ENCODE measurements at regions not wholly inside any gene's neighbourhood (a gene's known extent, or its start where the extent isn't known, plus 50 kb on each side); places are given as distances from the start of the nearest gene placed in this dataset.

DNA sequence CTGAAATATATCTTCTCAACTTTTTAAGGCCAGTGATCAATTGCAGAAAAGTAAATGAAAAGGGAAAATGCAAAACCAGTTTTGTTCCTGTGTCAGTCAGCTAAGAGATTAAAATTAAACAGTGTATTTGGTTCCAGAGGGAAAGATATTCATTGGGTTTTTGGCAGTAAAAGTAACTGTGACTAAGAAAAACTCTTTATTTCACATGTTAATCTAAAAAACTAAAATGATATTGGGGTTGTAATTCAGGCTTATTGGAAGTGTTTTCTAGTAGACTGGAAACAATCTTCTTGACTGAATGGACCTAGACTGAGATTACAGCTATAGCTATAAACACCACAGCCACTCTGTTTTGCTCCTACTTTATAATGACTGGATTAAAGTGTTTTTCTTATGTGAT is 413.9 kb downstream of the ADGRL2 start:
- H3K9me3 ChIP-seq = no peaks in the 10 kb centered on the region
- TF ChIP-seq, protein P1, sequence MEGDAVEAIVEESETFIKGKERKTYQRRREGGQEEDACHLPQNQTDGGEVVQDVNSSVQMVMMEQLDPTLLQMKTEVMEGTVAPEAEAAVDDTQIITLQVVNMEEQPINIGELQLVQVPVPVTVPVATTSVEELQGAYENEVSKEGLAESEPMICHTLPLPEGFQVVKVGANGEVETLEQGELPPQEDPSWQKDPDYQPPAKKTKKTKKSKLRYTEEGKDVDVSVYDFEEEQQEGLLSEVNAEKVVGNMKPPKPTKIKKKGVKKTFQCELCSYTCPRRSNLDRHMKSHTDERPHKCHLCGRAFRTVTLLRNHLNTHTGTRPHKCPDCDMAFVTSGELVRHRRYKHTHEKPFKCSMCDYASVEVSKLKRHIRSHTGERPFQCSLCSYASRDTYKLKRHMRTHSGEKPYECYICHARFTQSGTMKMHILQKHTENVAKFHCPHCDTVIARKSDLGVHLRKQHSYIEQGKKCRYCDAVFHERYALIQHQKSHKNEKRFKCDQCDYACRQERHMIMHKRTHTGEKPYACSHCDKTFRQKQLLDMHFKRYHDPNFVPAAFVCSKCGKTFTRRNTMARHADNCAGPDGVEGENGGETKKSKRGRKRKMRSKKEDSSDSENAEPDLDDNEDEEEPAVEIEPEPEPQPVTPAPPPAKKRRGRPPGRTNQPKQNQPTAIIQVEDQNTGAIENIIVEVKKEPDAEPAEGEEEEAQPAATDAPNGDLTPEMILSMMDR (IDR thresholded peaks at IDR 0.05) = no peak
- H3K27me3 ChIP-seq = no peaks in the 10 kb centered on the region
- H3K27ac ChIP-seq = no peak overlapping the region
- intact Hi-C loops (cut with DNase I) = no loop called here
- DNase-seq = no peak
- no peak for ATAC-seq
- no peaks in the 10 kb centered on the region for H3K4me1 ChIP-seq
- H3K4me3 ChIP-seq = no peak overlapping the region
- H3K36me3 ChIP-seq = no peaks in the 10 kb centered on the region

DNA sequence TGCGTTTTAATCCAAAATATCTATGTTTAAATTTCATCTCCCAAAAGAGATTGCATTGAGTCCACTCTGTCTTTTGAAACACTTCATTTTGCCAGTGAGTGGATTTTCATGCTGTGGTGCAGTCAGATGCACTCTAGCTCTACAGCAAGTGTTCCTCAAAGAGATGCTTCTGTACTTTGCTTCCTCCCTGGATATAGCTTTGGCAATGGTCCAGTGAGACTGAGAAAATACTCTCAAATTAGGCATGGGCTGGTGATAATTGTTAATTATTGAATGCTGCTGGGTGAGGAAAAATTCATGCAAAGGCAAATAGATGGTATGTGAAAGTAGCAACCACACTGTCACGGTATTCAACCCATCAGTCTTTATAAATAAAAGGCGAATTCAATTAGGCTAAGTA is 396.9 kb downstream of the ADGRL2 start:
- no peaks in the 10 kb centered on the region for H3K36me3 ChIP-seq
- intact Hi-C loops (cut with DNase I) = no loop called here
- no peak for DNase-seq
- H3K27me3 ChIP-seq = no peaks in the 10 kb centered on the region
- TF ChIP-seq, protein P1 (IDR thresholded peaks at IDR 0.05) = no peak
- H3K27ac ChIP-seq = no peak overlapping the region
- no peaks in the 10 kb centered on the region for H3K9me3 ChIP-seq
- WGBS, 2 donors = 79 to 82% methylated on average over 3 of the region's 3 CpGs
- H3K4me1 ChIP-seq = no peaks in the 10 kb centered on the region
- ATAC-seq = no peak
- no peak overlapping the region for H3K4me3 ChIP-seq

DNA sequence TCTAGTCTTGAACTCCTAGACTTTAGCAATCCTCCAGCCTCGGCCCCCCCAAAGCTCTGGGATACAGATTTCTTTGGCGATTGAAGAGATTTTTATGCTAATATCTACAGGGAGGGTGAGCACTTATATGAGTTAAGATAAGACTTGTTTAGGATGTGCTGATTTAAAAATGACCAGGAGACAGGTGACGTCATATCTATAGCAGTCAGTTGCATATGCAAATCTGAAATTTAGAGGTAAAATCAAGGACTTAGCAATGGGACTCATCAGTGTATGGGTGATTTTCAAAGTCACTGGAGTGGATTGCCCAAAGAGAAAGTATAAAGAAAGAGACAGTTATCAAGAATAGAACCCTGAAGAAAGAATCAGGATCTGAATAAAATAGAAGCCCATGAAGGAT is 394.5 kb downstream of the ADGRL2 start:
- ATAC-seq (no peak), DNase-seq (no peak)
- Histone ChIP-seq H3K4me1 (no peaks in the 10 kb centered on the region), H3K4me3 (no peak overlapping the region), H3K27ac (no peak overlapping the region), H3K36me3 (no peaks in the 10 kb centered on the region), H3K9me3 (no peaks in the 10 kb centered on the region), H3K27me3 (no peaks in the 10 kb centered on the region)
- TF ChIP-seq, protein P1 (IDR thresholded peaks at IDR 0.05) = no peak
- intact Hi-C loops (cut with DNase I) = no loop called here
- WGBS, 2 donors = 91 to 94% methylated on average over 3 of the region's 3 CpGs

DNA sequence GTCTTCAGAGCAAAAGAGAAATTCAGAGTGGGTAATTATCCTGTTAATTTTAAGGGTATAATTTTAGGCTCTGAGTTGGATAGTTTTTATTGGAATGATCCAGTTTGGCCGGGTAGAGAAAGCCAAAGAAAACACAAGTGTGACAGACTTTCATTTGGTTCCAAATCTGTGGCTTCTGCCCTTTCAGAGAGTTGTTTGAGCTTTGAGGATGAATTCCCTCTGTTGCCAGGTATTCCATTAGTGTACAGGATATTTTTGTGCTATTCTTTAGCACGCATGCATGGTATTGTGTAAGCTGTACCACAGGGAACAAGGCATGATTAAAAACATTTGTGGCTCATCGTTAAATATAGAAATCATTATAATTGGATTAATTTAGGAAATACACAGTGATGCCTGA is 384.4 kb downstream of the ADGRL2 start:
- no peak overlapping the region for H3K27ac ChIP-seq
- no peaks in the 10 kb centered on the region for H3K4me1 ChIP-seq
- WGBS, 2 donors = 48 to 62% methylated on average over 3 of the region's 3 CpGs
- H3K27me3 ChIP-seq = no peaks in the 10 kb centered on the region
- intact Hi-C loops (cut with DNase I) = no loop called here
- H3K9me3 ChIP-seq = no peaks in the 10 kb centered on the region
- TF ChIP-seq, protein P1 (IDR thresholded peaks at IDR 0.05) = no peak
- H3K36me3 ChIP-seq = no peaks in the 10 kb centered on the region
- DNase-seq (no peak), ATAC-seq (no peak)
- no peak overlapping the region for H3K4me3 ChIP-seq

DNA sequence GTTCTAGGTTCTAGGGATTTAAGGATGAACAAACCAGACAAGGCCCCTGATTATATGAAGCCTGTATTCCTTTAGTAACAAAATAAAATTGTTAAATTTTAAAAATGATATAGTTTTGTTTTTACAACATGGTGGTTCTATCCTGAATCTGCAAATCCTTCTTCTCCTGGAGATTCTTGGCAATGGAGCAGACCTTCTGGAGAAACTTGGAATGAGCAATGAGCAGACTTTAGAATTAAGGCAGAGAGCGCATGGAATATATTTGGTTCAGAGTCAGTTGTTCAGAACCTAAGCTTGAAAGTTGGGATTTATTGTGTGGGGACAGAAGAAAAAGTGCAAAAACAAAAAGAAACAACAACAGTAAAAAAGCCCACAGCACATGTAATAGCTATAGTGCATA is 381.1 kb downstream of the ADGRL2 start:
- ATAC-seq (no peak), DNase-seq (no peak)
- Histone ChIP-seq H3K36me3 (no peaks in the 10 kb centered on the region), H3K9me3 (no peaks in the 10 kb centered on the region), H3K4me3 (no peak overlapping the region), H3K27ac (no peak overlapping the region), H3K4me1 (no peaks in the 10 kb centered on the region), H3K27me3 (no peaks in the 10 kb centered on the region)
- WGBS, 2 donors = 48 to 97% methylated on average over 1 of the region's 1 CpG
- intact Hi-C loops (cut with DNase I) = no loop called here
- TF ChIP-seq, protein P1 (IDR thresholded peaks at IDR 0.05) = no peak
